ENCODE measurements at regions not wholly inside any gene's neighbourhood (a gene's known extent, or its start where the extent isn't known, plus 50 kb on each side); places are given as distances from the start of the nearest gene placed in this dataset.

DNA sequence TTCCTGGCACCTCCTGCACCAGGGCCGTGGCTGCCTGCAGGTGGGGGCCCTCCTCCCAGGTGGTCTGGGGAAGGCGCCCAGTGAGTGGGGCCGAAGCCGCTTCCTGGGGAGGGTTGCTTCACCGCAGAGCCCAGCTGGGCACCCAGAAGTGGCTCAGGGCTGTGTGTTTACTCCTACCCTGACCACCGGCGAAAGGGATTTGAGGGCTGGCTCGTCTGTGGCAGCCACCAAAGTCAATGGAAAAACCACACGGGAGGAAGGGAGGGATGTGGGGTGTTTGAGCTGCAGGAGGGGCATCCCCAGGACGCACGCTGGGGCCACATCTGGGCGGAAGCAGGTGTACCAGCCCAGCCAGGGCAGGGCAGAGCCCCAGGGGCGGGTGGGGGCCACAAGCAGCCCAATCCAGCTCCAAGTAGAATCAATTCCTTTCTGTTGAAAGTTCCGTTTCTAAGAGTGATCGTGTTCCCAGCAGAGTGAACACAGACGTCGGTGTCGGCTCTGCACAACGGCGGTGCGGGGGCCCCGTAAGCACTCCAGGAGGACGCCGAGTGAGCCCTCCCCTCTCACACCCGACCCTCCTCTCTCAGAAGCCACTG lies 69.9 kb downstream of the FOXL3 start:
- TF ChIP-seq, protein P1, sequence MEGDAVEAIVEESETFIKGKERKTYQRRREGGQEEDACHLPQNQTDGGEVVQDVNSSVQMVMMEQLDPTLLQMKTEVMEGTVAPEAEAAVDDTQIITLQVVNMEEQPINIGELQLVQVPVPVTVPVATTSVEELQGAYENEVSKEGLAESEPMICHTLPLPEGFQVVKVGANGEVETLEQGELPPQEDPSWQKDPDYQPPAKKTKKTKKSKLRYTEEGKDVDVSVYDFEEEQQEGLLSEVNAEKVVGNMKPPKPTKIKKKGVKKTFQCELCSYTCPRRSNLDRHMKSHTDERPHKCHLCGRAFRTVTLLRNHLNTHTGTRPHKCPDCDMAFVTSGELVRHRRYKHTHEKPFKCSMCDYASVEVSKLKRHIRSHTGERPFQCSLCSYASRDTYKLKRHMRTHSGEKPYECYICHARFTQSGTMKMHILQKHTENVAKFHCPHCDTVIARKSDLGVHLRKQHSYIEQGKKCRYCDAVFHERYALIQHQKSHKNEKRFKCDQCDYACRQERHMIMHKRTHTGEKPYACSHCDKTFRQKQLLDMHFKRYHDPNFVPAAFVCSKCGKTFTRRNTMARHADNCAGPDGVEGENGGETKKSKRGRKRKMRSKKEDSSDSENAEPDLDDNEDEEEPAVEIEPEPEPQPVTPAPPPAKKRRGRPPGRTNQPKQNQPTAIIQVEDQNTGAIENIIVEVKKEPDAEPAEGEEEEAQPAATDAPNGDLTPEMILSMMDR (IDR thresholded peaks at IDR 0.05; ENCODE audit: insufficient read depth, low read length), result no peak
- TF ChIP-seq REST (IDR thresholded peaks at IDR 0.05; ENCODE audit: insufficient replicate concordance, low read depth) (no peak), POLR2AphosphoS5 (IDR thresholded peaks at IDR 0.05; ENCODE audit: low read depth) (no peak), GABPA (IDR thresholded peaks at IDR 0.05; ENCODE audit: low read depth) (no peak)

Measured in HL-60 (cell line).